NCI-H146 (cell line): ENCODE measurements at regions not wholly inside any gene's neighbourhood (a gene's known extent, or its start where the extent isn't known, plus 50 kb on each side); places are given as distances from the start of the nearest gene placed in this dataset.

Source experiments
- DNase-seq: peaks from one replicate; lab custom pipeline; 2025; lab: John Stamatoyannopoulos, UW

DNA sequence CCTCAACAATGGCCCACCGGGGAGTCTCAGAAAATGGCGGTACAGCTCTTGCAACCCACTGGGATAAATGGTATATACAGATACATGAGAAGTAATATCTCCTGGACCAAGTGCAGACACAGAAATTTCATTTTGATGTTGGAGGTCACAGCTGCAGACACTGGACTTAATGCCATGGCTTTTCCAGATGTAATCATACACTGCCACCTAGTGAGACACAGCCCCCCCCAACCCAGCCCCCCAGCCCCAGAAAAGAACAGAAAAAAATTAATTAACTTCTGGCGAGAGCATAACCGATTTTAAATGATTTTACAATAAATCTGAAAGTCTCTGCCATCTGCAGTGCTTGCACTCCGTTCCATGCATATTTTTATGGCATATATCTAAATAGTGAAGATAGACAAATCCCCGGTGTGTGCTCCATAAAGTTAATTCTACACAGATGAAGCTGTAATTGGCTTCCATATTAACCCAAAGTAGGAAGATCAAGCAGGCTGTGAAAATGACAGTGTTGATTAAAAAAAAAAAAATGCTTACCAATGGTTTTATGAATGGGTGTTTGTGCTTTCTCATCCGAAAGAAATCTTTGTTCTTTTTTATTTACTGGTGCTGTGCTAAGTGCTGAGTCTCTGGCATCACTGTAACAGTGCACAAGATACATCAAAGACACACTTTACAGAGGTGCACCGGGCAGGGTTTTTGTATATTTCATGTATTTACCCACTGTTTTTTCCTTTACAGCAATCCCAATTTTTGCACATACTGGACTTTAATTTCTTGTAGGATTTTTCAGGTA is 804.1 kb downstream of the TFAP2A start:
- peak; percentile 92 for DNase-seq

DNA sequence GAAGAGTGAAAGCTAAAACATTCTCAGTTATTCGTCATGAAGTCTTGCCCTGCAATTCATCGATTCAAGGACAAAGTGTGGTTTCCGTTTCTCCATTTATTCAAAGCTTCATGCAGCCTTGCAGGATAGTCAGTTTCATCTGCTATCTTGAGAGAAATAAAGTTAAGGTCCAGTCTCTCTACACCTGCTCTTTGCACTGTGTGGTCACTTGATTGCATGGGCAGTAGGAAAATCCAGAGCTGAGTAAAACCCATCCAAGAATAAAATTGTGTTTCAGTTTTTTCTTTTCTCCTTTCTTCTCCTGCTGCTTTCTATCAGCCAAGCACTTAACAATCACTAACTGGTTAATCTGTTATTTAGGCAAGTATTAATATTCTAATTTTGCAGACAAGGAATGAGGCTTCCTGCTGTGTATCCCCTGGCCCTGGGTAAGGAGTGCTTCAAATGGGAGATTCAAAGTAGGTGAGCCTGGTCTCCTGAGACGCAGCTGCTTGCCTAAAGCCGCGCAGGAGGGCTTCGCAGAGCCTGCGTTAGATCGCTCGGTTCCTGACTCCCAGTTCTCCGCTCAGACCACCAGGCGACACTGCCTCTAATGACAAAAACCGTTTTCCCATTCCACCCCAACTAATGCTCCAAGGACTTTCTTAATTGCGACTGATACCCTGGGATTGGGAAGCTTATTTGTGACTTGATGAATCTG is 808.3 kb downstream of the TFAP2A start:
- no peak for DNase-seq

DNA sequence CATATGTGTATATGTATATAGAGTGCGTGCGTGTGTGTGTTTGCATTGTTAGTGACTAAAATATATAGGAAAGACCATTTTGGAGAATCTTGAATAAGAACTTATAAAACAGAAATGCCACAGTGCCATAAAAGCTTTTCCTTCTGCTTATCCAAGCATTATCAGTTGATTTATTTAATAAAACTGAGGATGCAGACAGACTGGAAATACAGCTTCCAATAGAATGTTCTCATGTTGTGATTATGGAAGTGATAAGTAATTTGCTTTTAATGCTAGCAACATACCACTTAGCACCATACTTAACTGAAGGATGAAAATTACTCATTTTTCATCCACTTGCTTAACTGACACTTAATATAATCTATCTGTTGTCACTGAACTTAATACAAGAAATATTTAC is 820.1 kb downstream of the TFAP2A start:
- DNase-seq = no peak

DNA sequence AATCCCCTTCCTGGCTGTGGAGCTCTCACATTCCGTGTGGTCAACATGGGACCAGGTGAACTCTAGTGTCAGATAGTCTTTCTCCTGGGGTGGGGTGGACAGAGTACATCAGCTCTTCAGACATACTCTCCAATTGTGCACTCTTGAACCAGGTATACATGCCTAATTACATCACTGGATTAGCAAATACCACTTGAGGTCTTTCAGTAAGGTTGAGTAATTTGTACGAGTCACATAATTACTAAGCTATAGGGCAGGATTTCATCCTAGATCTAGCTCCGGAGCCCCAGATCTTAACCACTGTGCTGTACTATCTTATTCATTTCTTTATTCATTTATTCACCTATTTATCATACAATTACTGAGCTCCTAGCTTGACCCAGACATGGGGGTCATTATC is 821.3 kb downstream of the TFAP2A start:
- DNase-seq = no peak

DNA sequence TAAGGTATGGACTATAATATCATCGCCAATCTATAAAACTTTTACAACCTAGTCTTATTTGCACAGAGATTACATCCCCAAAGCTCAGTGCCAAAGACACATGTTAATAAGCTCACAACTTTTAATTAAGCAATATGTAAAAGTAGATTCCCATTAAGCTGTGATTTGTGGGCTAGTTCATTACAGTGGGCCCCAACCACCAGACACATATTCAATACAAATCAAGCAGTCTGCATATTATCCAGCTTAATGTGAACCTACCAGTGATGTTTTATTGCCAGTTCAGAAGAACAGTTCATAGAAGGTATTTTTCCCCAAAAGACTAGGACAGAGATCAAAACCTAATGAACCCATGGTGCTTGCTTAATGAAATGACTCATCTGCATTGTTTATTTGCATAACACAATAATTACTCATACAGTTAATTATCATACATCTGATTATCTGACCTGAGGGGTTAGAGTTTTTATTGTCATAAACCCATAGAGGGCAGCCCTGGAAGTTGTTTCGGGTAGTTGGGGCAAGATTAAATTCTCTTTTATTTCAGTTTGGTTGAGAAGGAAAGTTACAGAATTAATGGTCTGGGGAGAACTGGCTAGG is 831.0 kb downstream of the TFAP2A start:
- no peak for DNase-seq

DNA sequence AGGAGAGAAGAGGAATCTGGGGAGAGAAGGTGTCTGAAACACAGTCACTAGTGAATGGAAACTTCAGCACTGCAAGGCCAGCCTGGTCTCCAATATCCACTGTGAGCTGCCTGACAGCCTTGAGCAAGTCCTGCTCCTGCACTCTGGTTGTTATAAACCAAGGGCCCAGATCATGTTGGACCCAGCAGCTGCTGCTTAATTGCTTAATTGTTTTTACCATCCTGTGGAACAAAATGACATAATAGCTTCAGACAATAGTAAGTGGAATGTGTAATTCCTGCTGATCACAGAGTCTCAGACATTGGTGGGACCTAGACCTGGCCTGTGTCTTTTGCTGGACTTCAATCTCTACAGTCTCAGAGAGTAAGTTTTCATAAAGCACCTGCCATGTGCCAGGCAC is 833.7 kb downstream of the TFAP2A start:
- DNase-seq = peak; percentile 81

DNA sequence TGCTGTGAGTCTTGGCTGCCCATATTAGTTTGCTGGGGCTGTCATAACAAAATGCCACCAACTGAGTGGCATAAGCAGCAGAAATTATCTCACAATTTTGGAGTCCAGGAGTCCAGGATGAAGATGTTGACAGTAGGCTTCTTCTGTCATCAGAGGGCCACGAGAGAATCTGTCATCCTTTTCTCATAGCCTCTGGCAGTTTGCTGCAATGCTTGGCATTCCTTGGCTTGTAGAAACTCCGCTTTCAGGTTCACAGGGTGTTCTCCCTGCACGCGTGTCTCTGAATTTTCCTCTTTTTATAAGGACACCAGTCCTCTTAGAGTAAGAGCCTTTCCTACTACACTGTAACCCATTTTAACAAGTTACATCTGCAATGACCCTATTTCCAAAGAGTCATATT is 838.4 kb downstream of the TFAP2A start:
- no peak for DNase-seq

DNA sequence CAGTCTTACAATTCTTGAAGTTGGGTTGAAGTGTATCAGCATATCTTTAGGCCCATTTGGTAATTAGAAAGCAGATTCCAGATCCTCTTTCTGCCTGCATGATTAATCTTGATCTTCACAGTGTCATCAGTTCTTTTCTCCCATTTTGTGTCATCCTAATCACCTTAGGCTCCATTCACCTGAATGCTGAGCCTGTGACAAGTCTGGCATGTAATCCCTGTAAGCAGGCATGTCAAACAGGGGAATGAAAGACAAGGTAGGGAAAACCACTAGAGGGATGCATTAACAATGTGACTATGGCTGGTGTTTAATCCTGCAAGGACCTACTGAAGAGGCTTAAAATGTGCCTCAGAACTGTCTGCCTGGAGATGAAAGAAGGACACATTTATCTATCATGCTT is 848.8 kb downstream of the TFAP2A start:
- DNase-seq = no peak

DNA sequence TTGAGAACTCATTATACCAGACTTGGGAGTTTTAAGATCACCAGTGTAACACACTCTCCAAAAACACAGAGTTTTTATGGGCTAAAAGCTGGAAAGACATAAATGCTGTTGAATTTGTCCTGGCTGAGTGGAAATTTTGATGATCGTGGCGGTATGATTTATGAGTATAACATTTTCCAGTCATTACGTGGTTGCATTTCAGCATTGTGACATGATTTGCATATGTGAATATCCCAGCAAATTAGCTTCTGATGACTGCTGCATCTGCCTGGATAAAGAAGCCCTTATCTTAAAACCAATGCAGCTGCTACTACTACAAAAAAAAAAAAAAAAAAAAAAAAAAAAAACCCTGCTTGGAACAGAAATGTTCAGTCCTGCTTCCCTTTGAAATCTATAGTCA is 850.9 kb downstream of the TFAP2A start:
- peak; percentile 2 for DNase-seq

DNA sequence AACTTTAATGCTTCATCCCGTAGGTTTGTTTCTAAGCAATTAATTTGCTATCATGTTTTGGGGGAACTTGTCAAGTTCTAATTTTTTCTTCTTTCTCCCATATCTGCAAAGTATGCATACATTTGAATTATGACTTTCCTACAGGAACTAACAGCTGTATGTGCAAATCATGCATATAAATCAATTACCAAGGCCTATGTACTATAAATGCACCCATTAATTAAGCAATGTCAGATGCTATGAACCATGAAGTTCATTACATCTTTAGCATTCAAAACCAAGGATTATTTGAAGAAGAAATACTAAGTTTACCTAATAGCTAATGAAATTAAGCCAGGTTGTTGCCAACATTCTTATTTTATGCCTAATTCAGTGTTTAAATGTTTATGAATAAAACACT is 851.3 kb downstream of the TFAP2A start:
- DNase-seq = no peak

DNA sequence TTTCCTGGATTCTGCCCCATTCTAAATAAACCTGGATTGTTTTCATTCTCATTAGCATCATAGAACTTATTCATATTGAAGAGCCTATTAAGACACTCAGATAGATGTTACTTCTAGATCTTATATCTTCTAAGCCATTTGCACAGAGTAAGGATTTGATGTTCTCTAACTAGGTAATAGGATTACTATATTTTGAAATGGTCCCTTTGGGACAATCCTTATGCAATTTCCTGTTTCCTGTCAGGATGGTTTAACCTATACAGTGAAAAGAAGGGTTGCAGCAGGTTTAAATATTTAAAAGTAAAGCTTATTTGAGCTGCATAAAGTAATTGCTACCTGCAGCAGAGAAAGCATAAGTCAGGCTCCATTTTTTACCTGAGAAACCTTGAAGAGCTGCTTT is 860.1 kb downstream of the TFAP2A start:
- no peak for DNase-seq

DNA sequence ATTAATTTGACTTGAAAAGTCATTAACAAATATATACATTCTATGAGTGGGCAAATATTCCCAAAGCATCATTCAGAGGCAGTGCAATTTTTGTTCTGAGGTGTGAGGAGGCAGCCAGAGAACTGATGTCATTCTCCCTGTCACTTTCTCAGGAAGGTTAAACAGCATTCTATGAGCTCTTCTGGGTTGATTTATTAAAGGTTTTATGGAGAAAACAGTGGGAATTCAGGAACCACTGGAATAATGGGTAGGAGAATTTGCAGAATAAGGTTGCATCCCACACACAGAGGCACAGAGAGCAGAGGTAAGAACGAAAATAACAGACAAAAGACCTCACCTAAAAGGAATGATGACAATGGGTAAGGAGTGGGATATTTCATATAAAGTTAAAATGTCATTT is 860.6 kb downstream of the TFAP2A start:
- no peak for DNase-seq

DNA sequence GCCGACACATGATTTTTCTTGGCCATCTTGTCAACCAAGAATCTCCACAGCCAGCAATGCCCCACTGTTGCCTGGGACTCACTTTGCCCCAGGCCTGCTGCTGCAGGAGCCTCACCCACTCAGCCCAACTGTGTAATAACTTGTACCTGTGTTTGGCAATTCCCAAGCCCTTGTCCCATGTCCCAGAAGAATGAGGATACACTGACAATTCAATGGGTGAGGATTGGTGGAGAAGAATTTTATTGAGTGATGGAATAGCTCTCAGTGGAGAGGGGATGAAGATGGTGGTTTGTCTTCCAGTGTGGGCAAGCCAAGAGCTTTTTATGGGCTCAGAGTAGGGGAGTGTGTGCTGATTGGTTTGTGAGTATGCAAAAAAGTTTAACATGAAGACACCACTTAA is 861.9 kb downstream of the TFAP2A start:
- no peak for DNase-seq

DNA sequence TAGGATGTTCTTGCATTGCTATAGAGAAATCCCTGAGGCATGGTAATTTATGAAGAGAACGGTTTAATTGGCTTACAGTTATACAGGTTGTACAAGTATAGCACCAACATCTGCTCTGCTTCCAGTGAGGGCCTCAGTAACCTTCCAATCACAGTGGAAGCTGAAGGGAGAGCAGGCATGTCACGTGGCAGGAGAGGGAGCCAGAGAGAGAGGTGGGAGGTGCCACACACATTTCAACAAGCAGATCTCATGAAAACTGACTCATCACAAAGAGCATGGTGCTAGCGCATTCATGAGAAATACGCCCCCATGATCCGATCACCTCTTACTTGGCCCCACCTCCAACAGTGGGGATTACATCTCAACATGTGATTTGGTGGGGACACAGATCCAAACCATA is 871.2 kb downstream of the TFAP2A start:
- DNase-seq = no peak

DNA sequence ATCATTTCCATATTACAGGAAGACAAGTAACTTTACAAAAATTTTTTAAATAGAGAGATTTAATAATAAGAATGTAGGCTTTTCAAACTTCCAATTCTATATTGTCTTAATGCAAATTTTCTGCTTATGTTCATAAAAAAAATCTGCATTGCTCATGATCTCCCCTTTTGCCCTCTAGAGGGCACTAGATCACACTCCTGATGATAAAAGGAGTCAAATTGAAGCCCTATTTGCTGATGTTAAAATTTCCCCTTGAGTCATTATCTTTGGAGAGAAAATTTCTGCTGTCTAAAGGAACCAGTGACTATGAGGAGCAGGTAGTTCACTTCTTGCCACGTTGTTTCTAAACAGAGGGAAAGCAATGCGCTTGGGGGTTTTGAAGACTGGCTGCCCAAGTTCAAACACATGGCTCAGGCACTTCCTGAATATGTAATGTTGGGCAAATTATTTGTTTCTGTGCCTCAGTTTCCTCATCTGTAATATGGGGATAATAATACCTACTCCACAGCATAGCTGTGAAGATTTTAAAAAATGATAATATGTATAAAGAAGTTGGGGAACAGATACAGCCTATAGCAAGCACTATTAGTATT is 874.2 kb downstream of the TFAP2A start:
- DNase-seq = peak; percentile 39

DNA sequence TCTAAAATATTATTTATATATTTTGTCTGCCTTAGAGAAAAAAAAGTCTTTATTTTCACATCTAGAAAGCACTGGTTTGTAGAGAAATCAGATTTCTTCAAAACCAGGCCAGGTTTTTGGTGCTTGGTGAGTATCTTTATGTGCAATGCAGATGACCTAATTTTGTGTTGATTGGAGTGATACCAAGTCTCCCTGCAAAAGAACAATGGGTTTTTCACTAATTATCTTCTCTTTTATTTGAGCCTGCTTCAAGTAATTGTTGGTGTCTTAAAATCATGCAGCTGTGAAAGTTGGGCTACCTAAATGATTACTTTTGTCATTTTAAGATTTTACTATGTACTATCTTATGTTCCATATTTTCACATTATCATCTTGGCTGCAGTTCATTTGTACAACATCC is 874.7 kb downstream of the TFAP2A start:
- no peak for DNase-seq

DNA sequence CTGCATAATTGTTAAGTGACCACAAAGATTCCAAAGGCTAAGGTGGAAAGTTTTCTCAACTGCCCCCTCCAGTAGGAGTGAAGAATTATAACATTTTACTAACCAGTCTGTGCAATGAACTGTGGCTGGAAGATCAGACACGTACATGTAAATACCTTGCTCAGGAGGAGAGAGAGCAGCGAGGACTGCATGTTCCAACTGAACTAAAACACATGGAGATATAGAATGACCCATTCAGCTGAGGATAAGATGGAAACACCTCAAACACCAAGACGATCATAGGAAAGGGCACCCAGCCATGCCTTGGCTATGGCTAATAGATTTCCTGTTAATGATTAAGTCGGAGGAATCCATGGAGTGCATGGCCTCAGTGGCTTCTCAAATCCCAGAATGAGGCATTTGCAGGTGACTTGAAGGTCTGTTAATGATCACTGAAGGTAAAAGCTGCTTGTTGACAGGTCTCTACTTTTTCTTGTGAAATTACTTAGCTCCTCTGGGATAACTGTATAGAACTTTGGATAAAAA is 875.6 kb downstream of the TFAP2A start:
- DNase-seq = no peak

DNA sequence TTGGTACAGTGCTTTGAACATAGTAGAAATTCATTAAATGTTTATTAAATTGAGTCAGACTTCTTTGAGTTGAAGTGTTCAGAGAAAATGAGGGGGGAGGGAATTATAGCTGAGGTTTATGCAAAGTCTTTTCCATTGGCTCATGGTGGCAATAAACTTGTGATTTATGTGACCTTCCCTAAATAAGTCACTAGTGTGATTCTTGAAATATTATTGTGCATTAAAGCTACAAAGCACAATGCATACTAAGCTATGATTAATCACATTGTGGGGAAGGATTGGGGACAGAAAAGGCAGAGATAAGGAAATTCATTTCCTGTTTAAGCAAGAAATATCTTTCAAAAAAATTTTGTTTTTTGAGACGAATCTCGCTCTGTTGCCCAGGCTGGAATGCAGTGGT is 877.5 kb downstream of the TFAP2A start:
- no peak for DNase-seq

DNA sequence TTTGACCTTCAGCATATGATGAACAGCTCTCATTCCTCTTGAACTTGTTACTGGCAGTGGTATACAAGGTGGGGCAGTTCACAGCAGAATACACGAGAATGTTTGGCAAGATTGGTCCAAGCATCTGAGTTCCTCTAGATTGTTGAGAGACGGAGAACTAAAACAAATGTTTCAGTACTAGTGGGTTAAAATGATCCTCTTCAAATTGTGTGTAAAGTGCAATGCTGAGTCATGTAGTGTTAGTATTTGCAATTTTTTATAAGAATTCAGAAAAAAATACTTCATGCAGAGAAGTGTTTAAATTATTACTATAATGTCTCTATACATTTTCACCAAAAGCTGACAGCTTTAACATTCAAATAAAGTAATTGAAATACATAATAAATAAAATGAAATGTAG is 879.8 kb downstream of the TFAP2A start:
- DNase-seq = no peak

DNA sequence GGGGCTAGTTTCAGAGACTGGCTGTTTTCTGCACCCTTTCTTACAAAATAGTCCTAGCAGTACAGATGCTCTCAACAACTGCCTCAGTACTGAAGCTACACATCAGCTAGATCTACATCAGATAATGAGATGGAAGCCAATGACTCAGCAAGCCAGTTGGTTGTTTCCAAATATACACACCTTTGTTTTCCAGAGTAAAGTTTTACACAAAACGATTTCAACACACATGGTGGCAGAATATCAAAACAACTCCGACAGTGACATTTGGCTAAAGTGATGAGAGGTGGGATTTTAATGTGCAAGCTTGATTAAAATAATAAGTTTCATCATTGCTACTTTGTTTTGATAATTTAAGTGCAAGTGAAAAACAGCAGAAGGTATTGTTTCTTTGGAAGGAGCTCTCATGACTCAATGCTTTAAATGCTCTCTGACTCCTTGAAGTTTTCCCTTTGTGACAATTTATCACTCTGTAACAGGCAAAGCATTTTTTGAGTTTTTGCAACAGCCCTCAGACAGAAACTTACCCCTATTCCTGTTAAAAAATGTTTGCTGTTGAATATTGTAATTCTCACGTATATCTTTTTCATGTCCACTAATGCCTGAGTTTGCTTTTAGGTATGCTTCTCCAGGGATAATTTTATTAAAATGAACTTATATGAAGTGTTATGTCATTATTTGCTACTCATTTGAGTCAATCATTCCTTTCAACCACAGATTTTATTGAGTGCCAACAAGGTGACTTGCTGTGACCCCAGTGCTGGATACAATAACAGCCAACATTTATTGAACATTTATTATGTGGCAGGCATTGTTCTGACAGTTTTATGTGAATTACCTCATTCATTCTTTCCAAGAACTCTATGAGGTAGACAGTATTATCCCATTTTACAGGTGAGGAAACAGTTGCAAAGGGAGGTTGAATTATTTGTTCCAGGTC is 882.0 kb downstream of the TFAP2A start:
- no peak for DNase-seq

DNA sequence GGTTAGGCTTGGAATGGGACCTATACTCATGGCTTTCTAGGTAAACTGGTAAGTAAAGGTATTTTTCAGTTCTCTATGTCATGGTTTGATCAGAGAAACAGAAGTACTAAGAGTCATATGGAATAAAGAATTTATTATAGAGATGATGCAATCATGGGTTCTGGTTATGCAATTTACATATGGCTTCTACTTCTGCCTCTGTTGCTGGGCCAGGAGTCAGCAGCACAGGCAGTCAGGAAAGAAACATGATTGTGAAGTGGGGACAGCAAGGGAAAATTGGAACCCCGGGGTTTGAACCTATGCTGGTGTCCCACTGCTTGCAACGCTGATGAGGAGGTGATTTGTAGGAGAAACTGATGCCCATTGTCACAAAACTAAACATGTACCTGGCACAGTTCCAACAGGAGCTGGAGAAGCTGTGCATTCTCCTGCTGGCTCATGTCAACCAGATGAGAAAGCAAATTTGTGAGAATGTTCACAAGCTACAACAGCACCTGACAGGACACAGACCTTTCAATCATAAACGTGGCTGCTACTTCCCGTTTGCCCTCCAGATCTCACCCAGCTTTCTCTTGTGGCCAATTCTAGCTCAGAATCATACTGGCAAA is 887.1 kb downstream of the TFAP2A start:
- DNase-seq = peak; percentile 58
